Activated naive CD8-positive, alpha-beta T cell treated with anti-CD3 and anti-CD28 coated beads for 36 hours (primary cell): ENCODE measurements at regions not wholly inside any gene's neighbourhood (a gene's known extent, or its start where the extent isn't known, plus 50 kb on each side); places are given as distances from the start of the nearest gene placed in this dataset.
"Not testable (repeated sequence)": the region's sequence is repeated elsewhere in the genome, so short reads cannot be mapped to it uniquely, and the experiment has no call there.

Source experiments
- DNase-seq: peaks from one replicate; pipeline ENCODE4 v3.0.0; 2021
- H3K27ac Mint-ChIP-seq: one replicate; pipeline ENCODE4 v1.8.0; 2022; ENCODE audit warnings: mild to moderate bottlenecking, moderate library complexity, mixed read lengths
- H3K27me3 Mint-ChIP-seq: one replicate; pipeline ENCODE4 v1.8.0; 2022; ENCODE audit warnings: mild to moderate bottlenecking, mixed read lengths
- H3K36me3 Mint-ChIP-seq: one replicate; pipeline ENCODE4 v1.8.0; 2021; ENCODE audit warnings: mild to moderate bottlenecking, mixed read lengths
- H3K4me1 Mint-ChIP-seq: one replicate; pipeline ENCODE4 v1.8.0; 2021; ENCODE audit warnings: mixed read lengths
- H3K4me3 Mint-ChIP-seq: one replicate; pipeline ENCODE4 v1.8.0; 2022; ENCODE audit warnings: mild to moderate bottlenecking, moderate library complexity, mixed read lengths
- H3K9me3 Mint-ChIP-seq: one replicate; pipeline ENCODE4 v1.8.0; 2022; ENCODE audit warnings: mixed read lengths

DNA sequence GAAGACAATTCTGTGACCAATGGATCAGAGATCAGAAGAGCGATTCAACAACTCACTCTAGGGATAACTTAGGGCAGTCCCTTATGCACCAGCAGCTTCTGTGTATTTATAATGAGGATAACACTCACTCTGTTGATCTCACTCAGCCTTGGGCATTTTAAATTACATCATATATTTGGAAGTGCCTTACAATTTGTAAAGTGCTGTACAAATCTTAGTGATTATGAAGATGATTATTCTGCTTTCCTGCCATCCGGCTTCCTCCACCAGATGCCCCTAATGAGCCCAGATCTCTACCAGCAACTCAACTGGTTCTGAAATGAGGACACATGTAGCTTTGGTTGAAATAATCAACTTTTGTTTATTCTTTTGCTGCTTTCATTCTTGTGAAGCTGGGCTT lies 105.3 kb downstream of the PCSK1 start:
- peaks cover 21% of the 10 kb centered on the region for H3K27me3 Mint-ChIP-seq
- H3K27ac Mint-ChIP-seq, result no peak overlapping the region
- no peak for DNase-seq
- no peaks in the 10 kb centered on the region for H3K36me3 Mint-ChIP-seq
- peaks cover 5% of the 10 kb centered on the region for H3K4me1 Mint-ChIP-seq
- H3K9me3 Mint-ChIP-seq, result no peaks in the 10 kb centered on the region
- no peak overlapping the region for H3K4me3 Mint-ChIP-seq

- no peak overlapping the region for H3K27ac Mint-ChIP-seq
- H3K4me3 Mint-ChIP-seq, result no peak overlapping the region
- H3K4me1 Mint-ChIP-seq, result peaks cover 5% of the 10 kb centered on the region
- no peaks in the 10 kb centered on the region for H3K9me3 Mint-ChIP-seq
- no peaks in the 10 kb centered on the region for H3K36me3 Mint-ChIP-seq
- no peak for DNase-seq
- H3K27me3 Mint-ChIP-seq, result peaks cover 18% of the 10 kb centered on the region
Observed at GRCh38 chr5:96326902-96327301, 106.1 kb downstream of the PCSK1 start.

- DNase-seq, result no peak
- no peak overlapping the region for H3K27ac Mint-ChIP-seq
- no peaks in the 10 kb centered on the region for H3K9me3 Mint-ChIP-seq
- H3K4me1 Mint-ChIP-seq, result no peaks in the 10 kb centered on the region
- no peaks in the 10 kb centered on the region for H3K36me3 Mint-ChIP-seq
- no peak overlapping the region for H3K4me3 Mint-ChIP-seq
- peaks cover 10% of the 10 kb centered on the region for H3K27me3 Mint-ChIP-seq
Observed at GRCh38 chr5:96324708-96325107, 108.3 kb downstream of the PCSK1 start.

DNA sequence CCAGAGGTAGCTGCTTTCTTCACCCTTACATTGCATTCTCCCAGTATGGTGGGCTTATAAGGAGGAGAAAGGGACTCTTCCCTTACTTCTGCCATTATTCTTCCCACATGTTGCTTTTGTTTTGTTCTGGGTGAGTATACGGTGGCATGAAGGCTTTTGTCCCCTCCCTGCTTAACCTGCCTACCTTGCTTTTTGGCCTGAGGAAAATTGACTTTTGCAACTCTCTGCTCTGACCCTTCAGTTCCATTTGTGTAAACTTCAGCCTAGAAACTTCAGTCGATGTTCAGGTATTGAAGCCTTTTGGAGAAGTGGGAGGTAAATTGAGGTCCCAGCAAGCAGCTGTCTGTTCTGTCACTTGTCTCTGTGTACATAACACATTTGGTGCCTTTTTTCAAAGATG lies 110.2 kb downstream of the PCSK1 start:
- Mint-ChIP-seq H3K27me3 (peaks cover 10% of the 10 kb centered on the region), H3K4me1 (no peaks in the 10 kb centered on the region), H3K36me3 (no peaks in the 10 kb centered on the region), H3K27ac (no peak overlapping the region), H3K9me3 (no peaks in the 10 kb centered on the region), H3K4me3 (no peak overlapping the region)
- no peak for DNase-seq

DNA sequence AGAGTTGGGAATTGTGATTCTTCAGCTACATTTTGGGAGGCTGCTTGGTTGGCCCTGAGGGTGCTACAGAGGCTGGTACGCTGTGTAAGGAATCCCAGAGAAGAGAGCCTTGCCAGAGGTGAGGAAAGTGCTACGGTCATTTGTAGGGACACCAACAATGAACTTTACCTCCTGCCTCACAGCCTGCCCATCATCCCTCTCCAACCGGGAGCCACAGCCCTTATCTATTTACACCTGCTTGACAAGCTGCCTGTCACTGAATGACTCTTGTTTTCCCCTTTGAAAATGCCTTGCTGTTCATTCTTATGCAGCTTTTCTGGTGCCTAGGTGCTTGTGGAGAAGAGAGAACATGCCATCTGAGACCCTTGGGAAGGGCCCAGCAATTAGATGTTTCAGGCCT lies 110.8 kb downstream of the PCSK1 start:
- Mint-ChIP-seq H3K4me3 (no peak overlapping the region), H3K27ac (no peak overlapping the region), H3K4me1 (no peaks in the 10 kb centered on the region), H3K36me3 (no peaks in the 10 kb centered on the region), H3K9me3 (no peaks in the 10 kb centered on the region), H3K27me3 (peaks cover 10% of the 10 kb centered on the region)
- no peak for DNase-seq

DNA sequence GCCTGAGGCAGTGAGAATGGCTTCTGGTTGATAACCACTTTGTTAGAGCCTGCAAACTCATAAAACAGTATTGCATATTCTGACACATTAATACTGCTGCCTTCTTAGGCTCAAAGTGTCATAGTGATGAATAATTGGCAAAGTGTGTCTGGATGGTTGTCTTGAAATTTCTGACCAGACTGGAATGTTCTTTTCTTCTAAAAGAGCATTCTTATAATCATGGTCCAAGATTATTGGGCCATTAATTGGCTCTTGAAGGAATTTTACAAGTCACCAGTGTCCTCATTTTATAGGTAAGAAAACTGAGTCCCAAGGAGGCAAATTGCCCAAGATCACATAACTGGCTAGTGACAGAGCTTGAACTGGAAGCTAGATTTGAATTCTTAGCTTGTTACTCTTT lies 111.7 kb downstream of the PCSK1 start:
- Mint-ChIP-seq H3K27ac (no peak overlapping the region), H3K4me1 (no peaks in the 10 kb centered on the region), H3K27me3 (peaks cover 4% of the 10 kb centered on the region), H3K4me3 (no peak overlapping the region), H3K36me3 (no peaks in the 10 kb centered on the region), H3K9me3 (no peaks in the 10 kb centered on the region)
- no peak for DNase-seq

DNA sequence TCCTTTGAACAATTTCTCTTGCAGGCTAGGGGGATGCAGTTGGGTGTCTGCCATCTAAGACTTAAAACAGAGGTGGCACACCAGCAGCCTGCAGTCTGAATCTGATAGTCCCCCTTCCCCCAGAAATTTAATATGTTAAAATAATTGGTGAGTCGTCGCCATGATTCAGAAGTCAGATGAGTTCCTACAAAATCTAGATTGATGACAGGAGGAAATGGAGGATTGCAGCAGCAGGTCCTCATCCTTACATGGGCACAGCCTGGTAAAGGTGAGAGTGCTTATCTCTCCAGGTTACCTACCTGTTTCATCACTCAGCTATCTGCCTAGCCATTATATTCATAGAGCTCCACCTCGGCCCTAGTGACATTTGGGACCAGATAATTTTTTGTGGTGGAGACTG lies 112.3 kb downstream of the PCSK1 start:
- Mint-ChIP-seq H3K9me3 (no peaks in the 10 kb centered on the region), H3K4me1 (no peaks in the 10 kb centered on the region), H3K27ac (no peak overlapping the region), H3K27me3 (no peaks in the 10 kb centered on the region), H3K4me3 (no peak overlapping the region), H3K36me3 (no peaks in the 10 kb centered on the region)
- DNase-seq, result no peak

DNA sequence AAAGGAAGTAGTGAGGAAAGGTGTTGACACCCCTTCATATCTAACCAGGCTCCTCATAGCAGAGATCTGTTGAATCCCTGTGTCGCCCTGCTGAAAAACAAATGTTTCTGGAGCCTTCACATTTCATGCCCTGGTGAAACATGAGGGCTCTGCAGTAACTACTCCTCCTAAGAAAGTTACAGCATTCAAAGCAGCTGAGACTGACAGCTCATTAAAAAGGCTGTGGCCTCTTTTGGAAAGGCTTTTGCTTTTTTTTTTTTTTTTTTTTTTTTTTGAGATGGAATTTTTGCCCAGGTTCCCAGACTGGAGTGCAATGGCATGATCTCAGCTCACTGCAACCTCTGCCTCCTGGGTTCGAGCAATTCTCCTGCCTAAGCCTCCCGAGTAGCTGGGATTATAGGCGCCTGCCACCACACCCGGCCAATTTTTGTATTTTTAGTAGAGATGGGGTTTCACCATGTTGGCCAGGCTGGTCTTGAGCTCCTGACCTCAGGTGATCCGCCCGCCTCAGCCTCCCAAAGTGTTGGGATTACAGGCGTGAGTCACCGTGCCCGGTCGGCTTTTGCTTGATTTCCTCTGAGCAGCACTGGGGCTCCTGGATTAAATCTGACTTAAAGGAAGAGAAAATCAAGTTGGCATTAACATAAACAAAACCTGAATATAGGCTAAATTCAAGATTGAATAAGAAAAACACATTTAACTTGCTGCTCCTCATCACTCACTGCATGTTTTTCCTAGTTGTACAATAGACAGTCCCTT lies 112.9 kb downstream of the PCSK1 start:
- not testable (repeated sequence) for H3K4me3 Mint-ChIP-seq, H3K27me3 Mint-ChIP-seq, H3K36me3 Mint-ChIP-seq, H3K9me3 Mint-ChIP-seq, H3K4me1 Mint-ChIP-seq, DNase-seq, H3K27ac Mint-ChIP-seq

DNA sequence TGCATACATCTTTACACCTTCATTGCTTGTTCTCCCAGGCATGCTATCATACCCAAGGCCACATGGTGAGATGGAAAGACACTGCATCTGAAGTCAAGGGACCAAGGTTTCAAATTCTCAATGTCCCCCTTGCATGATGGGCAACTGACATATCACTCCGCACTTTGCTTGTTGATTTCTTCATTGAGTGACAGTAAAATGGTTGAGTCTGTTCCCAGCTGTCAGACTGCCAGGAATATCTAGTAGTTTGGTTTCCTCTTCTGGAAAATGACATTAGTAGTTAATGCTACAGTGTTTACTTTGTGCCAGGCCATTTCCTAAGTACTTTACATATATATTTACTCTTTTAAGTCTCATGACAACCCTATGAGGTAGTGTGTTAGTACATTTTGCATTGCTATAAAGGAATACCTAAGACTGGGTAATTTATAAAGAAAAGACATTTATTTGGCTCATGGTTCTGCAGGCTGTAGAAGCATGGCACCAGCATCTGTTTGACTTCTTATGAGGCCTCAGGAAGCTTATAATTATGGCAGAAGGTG lies 114.4 kb downstream of the PCSK1 start:
- no peak overlapping the region for H3K4me3 Mint-ChIP-seq
- no peak overlapping the region for H3K27ac Mint-ChIP-seq
- H3K27me3 Mint-ChIP-seq, result peaks cover 6% of the 10 kb centered on the region
- no peaks in the 10 kb centered on the region for H3K4me1 Mint-ChIP-seq
- no peaks in the 10 kb centered on the region for H3K9me3 Mint-ChIP-seq
- H3K36me3 Mint-ChIP-seq, result no peaks in the 10 kb centered on the region
- DNase-seq, result no peak

DNA sequence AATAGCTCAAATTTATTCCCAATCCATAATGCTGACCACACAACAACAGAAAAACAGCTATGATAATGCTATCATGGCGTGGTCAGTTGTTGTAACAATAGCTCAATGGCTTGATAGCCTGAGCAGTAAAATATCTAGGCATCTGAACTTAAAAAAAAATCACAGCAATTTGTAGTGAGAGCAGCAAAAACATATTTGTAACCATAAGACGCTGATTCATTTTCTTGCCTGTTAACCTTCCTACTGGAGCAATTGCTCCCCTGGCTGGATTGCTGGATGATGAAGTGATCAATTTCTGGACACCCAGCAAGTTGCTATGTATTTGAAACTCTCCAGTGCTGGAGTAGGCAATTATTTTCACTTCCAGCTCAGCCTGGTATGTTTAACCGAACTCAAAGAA lies 115.1 kb downstream of the PCSK1 start:
- no peak overlapping the region for H3K4me3 Mint-ChIP-seq
- H3K9me3 Mint-ChIP-seq, result no peaks in the 10 kb centered on the region

DNA sequence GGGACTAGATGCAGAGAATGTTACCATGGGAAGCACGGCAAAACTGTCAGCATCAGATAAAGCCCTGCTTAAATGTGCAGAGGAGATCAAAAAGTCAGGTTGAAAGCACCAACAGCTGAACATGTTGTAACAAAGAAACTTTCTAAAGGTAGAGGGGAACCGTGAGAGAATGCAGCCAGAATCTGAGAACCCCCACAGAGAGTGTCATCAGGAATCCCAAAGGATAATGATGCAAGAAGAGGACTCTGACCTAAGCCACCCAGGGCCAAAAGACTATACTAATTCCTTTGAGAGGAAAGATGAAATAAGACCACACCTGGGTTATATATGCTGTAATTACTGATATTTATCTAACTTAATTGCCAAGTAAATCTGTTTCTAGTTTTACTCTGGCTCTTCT lies 116.6 kb downstream of the PCSK1 start:
- Mint-ChIP-seq H3K36me3 (peaks cover 2% of the 10 kb centered on the region), H3K4me1 (no peaks in the 10 kb centered on the region), H3K27me3 (peaks cover 13% of the 10 kb centered on the region), H3K27ac (no peak overlapping the region), H3K9me3 (peaks cover 4% of the 10 kb centered on the region), H3K4me3 (no peak overlapping the region)
- no peak for DNase-seq

More for the DNA sequence above, 115.1 kb downstream of the PCSK1 start:
- no peaks in the 10 kb centered on the region for H3K4me1 Mint-ChIP-seq
- no peak for DNase-seq
- no peaks in the 10 kb centered on the region for H3K36me3 Mint-ChIP-seq
- H3K27me3 Mint-ChIP-seq, result peaks cover 6% of the 10 kb centered on the region
- H3K27ac Mint-ChIP-seq, result no peak overlapping the region

GRCh38 chr5:96316017-96316416 lies 117.0 kb downstream of the PCSK1 start:
- Mint-ChIP-seq H3K27ac (no peak overlapping the region), H3K4me1 (no peaks in the 10 kb centered on the region), H3K9me3 (peaks cover 7% of the 10 kb centered on the region), H3K4me3 (no peak overlapping the region), H3K27me3 (peaks cover 16% of the 10 kb centered on the region), H3K36me3 (peaks cover 2% of the 10 kb centered on the region)
- no peak for DNase-seq

DNA sequence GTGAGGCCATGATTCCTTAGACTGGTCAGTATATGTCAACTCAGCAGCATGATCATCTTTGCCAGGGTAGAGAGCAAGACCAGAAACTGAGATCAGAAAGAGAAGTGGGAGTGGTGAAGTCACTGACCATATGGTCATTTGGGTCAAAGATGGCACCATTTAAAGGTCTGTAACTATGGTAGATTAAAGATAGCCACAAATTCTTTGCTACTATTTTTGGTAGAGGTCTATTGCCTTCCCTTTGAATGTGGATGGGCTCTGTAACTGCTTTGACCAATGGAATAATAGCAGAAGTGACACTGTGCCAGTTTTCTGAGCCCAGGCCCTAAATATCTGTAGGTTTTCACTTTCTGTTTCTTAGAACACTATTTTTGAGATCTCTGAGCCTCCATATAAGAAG lies 117.6 kb downstream of the PCSK1 start:
- H3K36me3 Mint-ChIP-seq, result peaks cover 2% of the 10 kb centered on the region
- peaks cover 12% of the 10 kb centered on the region for H3K9me3 Mint-ChIP-seq
- no peak overlapping the region for H3K27ac Mint-ChIP-seq
- no peak overlapping the region for H3K4me3 Mint-ChIP-seq
- DNase-seq, result no peak
- H3K27me3 Mint-ChIP-seq, result peaks cover 22% of the 10 kb centered on the region
- no peaks in the 10 kb centered on the region for H3K4me1 Mint-ChIP-seq

- DNase-seq, result no peak
- Mint-ChIP-seq H3K9me3 (peaks cover 14% of the 10 kb centered on the region), H3K4me1 (no peaks in the 10 kb centered on the region), H3K4me3 (no peak overlapping the region), H3K27ac (no peak overlapping the region), H3K27me3 (peaks cover 22% of the 10 kb centered on the region), H3K36me3 (peaks cover 4% of the 10 kb centered on the region)
Observed at GRCh38 chr5:96312383-96312782, 120.7 kb downstream of the PCSK1 start.

DNA sequence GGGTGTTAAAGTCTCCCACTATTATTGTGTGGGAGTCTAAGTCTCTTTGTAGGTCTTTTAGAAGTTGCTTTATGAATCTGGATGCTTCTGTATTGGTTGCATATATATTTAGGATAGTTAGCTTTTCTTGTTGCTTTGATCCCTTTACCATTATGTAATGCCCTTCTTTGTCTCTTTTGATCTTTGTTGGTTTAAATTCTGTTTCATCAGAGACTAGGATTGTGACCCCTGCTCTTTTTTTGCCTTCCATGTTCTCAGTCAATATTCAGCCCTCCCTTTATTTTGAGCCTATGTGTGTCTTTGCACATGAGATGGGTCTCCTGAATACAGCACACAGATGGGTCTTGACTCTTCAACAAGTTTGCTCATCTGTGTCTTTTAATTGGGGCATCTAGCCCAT lies 126.0 kb downstream of the PCSK1 start:
- not testable (repeated sequence) for H3K36me3 Mint-ChIP-seq, DNase-seq, H3K4me3 Mint-ChIP-seq, H3K4me1 Mint-ChIP-seq, H3K27ac Mint-ChIP-seq
- Mint-ChIP-seq H3K27me3 (peaks cover 16% of the 10 kb centered on the region), H3K9me3 (peaks cover 25% of the 10 kb centered on the region)

GRCh38 chr5:96302174-96302738 lies 130.8 kb downstream of the PCSK1 start:
- no peak for DNase-seq
- Mint-ChIP-seq H3K36me3 (no peaks in the 10 kb centered on the region), H3K27me3 (peaks cover 4% of the 10 kb centered on the region), H3K4me3 (no peak overlapping the region), H3K9me3 (peaks cover 16% of the 10 kb centered on the region), H3K27ac (no peak overlapping the region), H3K4me1 (no peaks in the 10 kb centered on the region)
